GM12878 (cell line): ENCODE measurements at regions not wholly inside any gene's neighbourhood (a gene's known extent, or its start where the extent isn't known, plus 50 kb on each side); places are given as distances from the start of the nearest gene placed in this dataset.

Experiments used
- ATAC-seq: fragments of 200-7000 bp; cut with Tn5 transposase; 3 replicates; pipeline ENCODE4 v1.9.1; 2020; ENCODE audit warnings: mild to moderate bottlenecking, moderate library complexity
- BruUV-seq: library from RNA; stranded (reverse); fragments of 400-500 nt; replicated peaks from 2 replicates; lab custom pipeline; 2021; lab: Mats Ljungman, UMichigan
- CTCF ChIA-PET: fragments of 300-600 bp; sonication (Branson Sonifier 250); formaldehyde crosslinking; extraction: SDS; loops from one replicate; lab custom pipeline; 2021; ENCODE audit warnings: inconsistent platforms; lab: Yijun Ruan, JAX
- POLR2A ChIA-PET: fragments of 350-600 bp; formaldehyde crosslinking; extraction: SDS; loops from one replicate; lab custom pipeline; 2021; ENCODE audit warnings: inconsistent platforms; lab: Charles Lee
- RAD21 ChIA-PET: fragments of 300-600 bp; sonication (Branson Sonifier 250); formaldehyde crosslinking; loops from one replicate; lab custom pipeline; 2023; ENCODE audit warnings: antibody characterized with exemption; ENCODE audit not compliant: unreplicated experiment; lab: Charles Lee
- SMC1A ChIA-PET: fragments of 300-600 bp; sonication (Branson Sonifier 250); formaldehyde crosslinking; loops from one replicate; lab custom pipeline; 2023; ENCODE audit not compliant: unreplicated experiment, uncharacterized antibody; lab: Charles Lee
- DNase-seq: peaks from one replicate; pipeline ENCODE4 v3.0.0-alpha.2; 2011; ENCODE audit warnings: low read depth, low spot score
- FAIRE-seq: peaks from 3 replicates; lab custom pipeline; 2011; peaks lifted over from hg19 to GRCh38; lab: Jason Lieb, UNC
- H2AFZ ChIP-seq: 2 replicates; pipeline ENCODE4 v1.6.0; 2011; ENCODE audit warnings: low read depth, low read length, control low read depth; ENCODE audit not compliant: control insufficient read depth
- H3K27ac ChIP-seq: 2 replicates; pipeline ENCODE4 v1.5.1; 2011; ENCODE audit warnings: control low read depth; ENCODE audit not compliant: control insufficient read depth, insufficient read depth
- H3K27me3 ChIP-seq, 2 experiments: replicated peaks in 1 of 2; 2 replicates each; pipeline versions ENCODE4 v1.6.0 to v1.6.1; 2011; ENCODE audit warnings: low read length in 1 of 2; ENCODE audit not compliant: control insufficient read depth in 2 of 2, insufficient read depth in 2 of 2
- H3K36me3 ChIP-seq, 2 experiments: 2 replicates each; pipeline ENCODE4 v1.5.1; 2011; ENCODE audit warnings: low read length in 1 of 2; ENCODE audit not compliant: control insufficient read depth in 2 of 2, insufficient read depth in 2 of 2
- H3K4me1 ChIP-seq: 2 replicates; pipeline ENCODE4 v1.6.1; 2011; ENCODE audit warnings: mild to moderate bottlenecking, low read length, moderate library complexity, mixed read lengths; ENCODE audit not compliant: control insufficient read depth, insufficient read depth
- H3K4me2 ChIP-seq: 2 replicates; pipeline ENCODE4 v1.6.0; 2011; ENCODE audit warnings: control low read depth; ENCODE audit not compliant: control insufficient read depth, insufficient read depth
- H3K4me3 ChIP-seq: fragments of 200-600 bp; sonication (generic); 2 replicates; pipeline ENCODE4 v1.5.1; 2016
- H3K79me2 ChIP-seq: 2 replicates; pipeline ENCODE4 v1.6.0; 2011; ENCODE audit warnings: low read length; ENCODE audit not compliant: control insufficient read depth, insufficient read depth
- H3K9ac ChIP-seq: 2 replicates; pipeline ENCODE4 v1.8.0; 2011; ENCODE audit warnings: low read length, control low read depth, mixed read lengths; ENCODE audit not compliant: control insufficient read depth, insufficient read depth
- H3K9me3 ChIP-seq: replicated peaks from 3 replicates; pipeline ENCODE4 v1.5.1; 2011; ENCODE audit warnings: mild to moderate bottlenecking, low read length; ENCODE audit not compliant: control insufficient read depth, insufficient read depth
- H4K20me1 ChIP-seq: 2 replicates; pipeline ENCODE4 v1.6.0; 2011; ENCODE audit not compliant: control insufficient read depth, insufficient read depth
- BCL3 ChIP-seq: IDR thresholded peaks from 2 replicates; pipeline ENCODE4 v1.6.1; 2011; ENCODE audit warnings: borderline replicate concordance, low read depth, mild to moderate bottlenecking, moderate library complexity, low read length; ENCODE audit not compliant: insufficient read depth, poor library complexity, severe bottlenecking
- CBFB ChIP-seq: IDR thresholded peaks from 2 replicates; pipeline ENCODE4 v1.6.1; 2016; ENCODE audit warnings: antibody characterized with exemption, low read depth
- CBX3 ChIP-seq: fragments of 200-600 bp; sonication (generic); IDR thresholded peaks from 2 replicates; pipeline ENCODE4 v1.6.1; 2016; ENCODE audit warnings: low read depth, borderline replicate concordance
- KDM1A ChIP-seq: fragments of 200-600 bp; sonication (generic); IDR thresholded peaks from 2 replicates; pipeline ENCODE4 v1.6.1; 2016; ENCODE audit warnings: borderline replicate concordance
- MAX ChIP-seq: IDR thresholded peaks from 2 replicates; pipeline ENCODE4 v1.6.1; 2012; ENCODE audit warnings: low read depth, low read length, improper control_type of control experiment
- MYC ChIP-seq: IDR thresholded peaks from 2 replicates; pipeline ENCODE4 v1.6.1; 2011; ENCODE audit warnings: mild to moderate bottlenecking, low read length, moderate library complexity, inconsistent platforms; ENCODE audit not compliant: insufficient read depth, insufficient replicate concordance, insufficient read length, severe bottlenecking
- POLR2A ChIP-seq: IDR thresholded peaks from 2 replicates; pipeline ENCODE4 v1.6.1; 2011; ENCODE audit warnings: low read depth, mild to moderate bottlenecking, low read length
- RELA ChIP-seq: fragments of 450-650 bp; IDR thresholded peaks from 2 replicates; pipeline ENCODE4 v1.8.0; 2014; ENCODE audit warnings: borderline replicate concordance; ENCODE audit not compliant: partially characterized antibody
- ZNF217 ChIP-seq: fragments of 450-650 bp; IDR thresholded peaks from 2 replicates; pipeline ENCODE4 v1.6.1; 2017; ENCODE audit warnings: antibody characterized with exemption, mild to moderate bottlenecking
- WGBS: methylation state at CpG from one replicate; pipeline ENCODE4 v1.1.6; 2016; ENCODE audit warnings: low lambda C conversion rate; ENCODE audit not compliant: insufficient replicate concordance, insufficient coverage; ENCODE audit errors: missing lambda C conversion rate; 5-methylcytosine and 5-hydroxymethylcytosine counted together
- in situ Hi-C: fragments of 300-500 bp; cut with MboI; formaldehyde crosslinking; loops from 9 replicates; pipeline ENCODE4 v1.14.3; 2018; ENCODE audit warnings: mixed read lengths
- intact Hi-C: fragments of 100-400 bp; cut with micrococcal nuclease; formaldehyde crosslinking; loops from one replicate; pipeline ENCODE4 v1.14.2; 2022; ENCODE audit not compliant: unreplicated experiment
- TF ChIP-seq, protein P1 (sequence below): fragments of 450-650 bp; formaldehyde crosslinking; IDR thresholded peaks from 2 replicates; pipeline ENCODE4 v1.4.0; 2022; ENCODE audit warnings: mild to moderate bottlenecking, moderate library complexity
- TF ChIP-seq, protein P2 (sequence below): fragments of 450-650 bp; IDR thresholded peaks from 2 replicates; pipeline ENCODE4 v1.6.1; 2018; ENCODE audit warnings: borderline replicate concordance, mild to moderate bottlenecking; ENCODE audit not compliant: partially characterized antibody
- TF ChIP-seq, protein P3 (sequence below): IDR thresholded peaks from 2 replicates; pipeline ENCODE4 v1.6.1; 2011; ENCODE audit warnings: mild to moderate bottlenecking, low read depth, low read length, moderate library complexity; ENCODE audit not compliant: insufficient replicate concordance

DNA sequence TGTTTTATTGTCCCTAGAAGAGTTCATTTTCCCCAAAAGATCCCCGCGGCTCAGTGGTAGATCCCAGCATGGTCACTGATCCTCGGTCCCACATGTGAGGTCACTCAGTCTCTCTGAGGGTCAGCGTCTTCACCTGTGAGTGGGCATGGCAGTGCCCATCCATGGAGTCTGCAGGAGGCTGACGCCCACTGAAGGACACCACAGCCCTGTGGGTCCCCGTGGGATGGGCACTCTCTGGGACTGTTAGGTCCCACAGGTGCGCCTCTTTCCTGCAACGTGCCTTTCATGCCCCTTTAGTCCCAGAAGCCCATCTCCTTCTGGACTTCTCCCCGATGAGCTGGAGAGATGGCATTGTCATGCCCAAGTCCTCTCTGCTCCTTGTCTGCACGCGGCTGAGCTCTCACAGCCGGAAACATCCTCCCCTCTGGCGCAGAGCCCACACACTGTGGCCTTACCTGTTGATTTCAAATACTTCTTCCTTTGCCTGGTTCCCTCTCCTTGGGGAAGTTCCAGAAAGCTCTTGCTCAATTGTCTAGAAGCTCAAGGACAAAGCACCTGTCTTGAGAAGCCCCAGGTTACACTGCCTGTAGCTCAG, 75.9 kb downstream of the PTGR3 start:
- ChIA-PET SMC1A (no interaction called here), RAD21 (no interaction called here), CTCF (interaction anchor here (0.6 kb wide), 1 partner anchor 14 kb away, joined by 3 read pairs; no protein-coding TSS in a partner anchor), POLR2A (no interaction called here)
- FAIRE-seq (no peak), ATAC-seq (no peak), DNase-seq (no peak)
- no peaks in the 10 kb centered on the region for H4K20me1 ChIP-seq
- no peak overlapping the region for H2AFZ ChIP-seq
- no peaks in the 10 kb centered on the region for H3K79me2 ChIP-seq
- no TSS peak for BruUV-seq
- H3K4me1 ChIP-seq, result no peaks in the 10 kb centered on the region
- H3K27ac ChIP-seq, result no peak overlapping the region
- intact Hi-C loops, result no loop called here
- H3K9me3 ChIP-seq, result no peaks in the 10 kb centered on the region
- H3K36me3 ChIP-seq, result no peaks in the 10 kb centered on the region
- in situ Hi-C loops, result no loop called here
- no peak overlapping the region for H3K9ac ChIP-seq
- 56% methylated on average over 13 of the region's 13 CpGs for WGBS
- no peaks in the 10 kb centered on the region for H3K27me3 ChIP-seq
- no peak overlapping the region for H3K4me2 ChIP-seq
- H3K4me3 ChIP-seq, result no peak overlapping the region
- TF ChIP-seq CBX3 (no peak), BCL3 (no peak), KDM1A (no peak), MAX (no peak), RELA (no peak), ZNF217 (no peak), POLR2A (no peak), CBFB (no peak), MYC (no peak)
- TF ChIP-seq, protein P1, sequence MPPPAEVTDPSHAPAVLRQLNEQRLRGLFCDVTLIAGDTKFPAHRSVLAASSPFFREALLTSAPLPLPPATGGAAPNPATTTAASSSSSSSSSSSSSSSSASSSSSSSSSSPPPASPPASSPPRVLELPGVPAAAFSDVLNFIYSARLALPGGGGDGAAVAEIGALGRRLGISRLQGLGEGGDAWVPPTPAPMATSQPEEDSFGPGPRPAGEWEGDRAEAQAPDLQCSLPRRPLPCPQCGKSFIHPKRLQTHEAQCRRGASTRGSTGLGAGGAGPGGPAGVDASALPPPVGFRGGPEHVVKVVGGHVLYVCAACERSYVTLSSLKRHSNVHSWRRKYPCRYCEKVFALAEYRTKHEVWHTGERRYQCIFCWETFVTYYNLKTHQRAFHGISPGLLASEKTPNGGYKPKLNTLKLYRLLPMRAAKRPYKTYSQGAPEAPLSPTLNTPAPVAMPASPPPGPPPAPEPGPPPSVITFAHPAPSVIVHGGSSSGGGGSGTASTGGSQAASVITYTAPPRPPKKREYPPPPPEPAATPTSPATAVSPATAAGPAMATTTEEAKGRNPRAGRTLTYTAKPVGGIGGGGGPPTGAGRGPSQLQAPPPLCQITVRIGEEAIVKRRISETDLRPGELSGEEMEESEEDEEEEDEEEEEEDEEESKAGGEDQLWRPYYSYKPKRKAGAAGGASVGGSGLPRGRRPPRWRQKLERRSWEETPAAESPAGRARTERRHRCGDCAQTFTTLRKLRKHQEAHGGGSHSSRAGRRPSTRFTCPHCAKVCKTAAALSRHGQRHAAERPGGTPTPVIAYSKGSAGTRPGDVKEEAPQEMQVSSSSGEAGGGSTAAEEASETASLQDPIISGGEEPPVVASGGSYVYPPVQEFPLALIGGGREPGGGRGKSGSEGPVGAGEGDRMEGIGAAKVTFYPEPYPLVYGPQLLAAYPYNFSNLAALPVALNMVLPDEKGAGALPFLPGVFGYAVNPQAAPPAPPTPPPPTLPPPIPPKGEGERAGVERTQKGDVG, result no peak
- TF ChIP-seq, protein P2, sequence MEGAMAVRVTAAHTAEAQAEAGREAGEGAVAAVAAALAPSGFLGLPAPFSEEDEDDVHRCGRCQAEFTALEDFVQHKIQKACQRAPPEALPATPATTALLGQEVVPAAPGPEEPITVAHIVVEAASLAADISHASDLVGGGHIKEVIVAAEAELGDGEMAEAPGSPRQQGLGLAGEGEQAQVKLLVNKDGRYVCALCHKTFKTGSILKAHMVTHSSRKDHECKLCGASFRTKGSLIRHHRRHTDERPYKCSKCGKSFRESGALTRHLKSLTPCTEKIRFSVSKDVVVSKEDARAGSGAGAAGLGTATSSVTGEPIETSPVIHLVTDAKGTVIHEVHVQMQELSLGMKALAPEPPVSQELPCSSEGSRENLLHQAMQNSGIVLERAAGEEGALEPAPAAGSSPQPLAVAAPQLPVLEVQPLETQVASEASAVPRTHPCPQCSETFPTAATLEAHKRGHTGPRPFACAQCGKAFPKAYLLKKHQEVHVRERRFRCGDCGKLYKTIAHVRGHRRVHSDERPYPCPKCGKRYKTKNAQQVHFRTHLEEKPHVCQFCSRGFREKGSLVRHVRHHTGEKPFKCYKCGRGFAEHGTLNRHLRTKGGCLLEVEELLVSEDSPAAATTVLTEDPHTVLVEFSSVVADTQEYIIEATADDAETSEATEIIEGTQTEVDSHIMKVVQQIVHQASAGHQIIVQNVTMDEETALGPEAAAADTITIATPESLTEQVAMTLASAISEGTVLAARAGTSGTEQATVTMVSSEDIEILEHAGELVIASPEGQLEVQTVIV, result no peak
- TF ChIP-seq, protein P3, sequence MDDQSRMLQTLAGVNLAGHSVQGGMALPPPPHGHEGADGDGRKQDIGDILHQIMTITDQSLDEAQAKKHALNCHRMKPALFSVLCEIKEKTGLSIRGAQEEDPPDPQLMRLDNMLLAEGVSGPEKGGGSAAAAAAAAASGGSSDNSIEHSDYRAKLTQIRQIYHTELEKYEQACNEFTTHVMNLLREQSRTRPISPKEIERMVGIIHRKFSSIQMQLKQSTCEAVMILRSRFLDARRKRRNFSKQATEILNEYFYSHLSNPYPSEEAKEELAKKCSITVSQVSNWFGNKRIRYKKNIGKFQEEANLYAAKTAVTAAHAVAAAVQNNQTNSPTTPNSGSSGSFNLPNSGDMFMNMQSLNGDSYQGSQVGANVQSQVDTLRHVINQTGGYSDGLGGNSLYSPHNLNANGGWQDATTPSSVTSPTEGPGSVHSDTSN, result no peak
